ENCODE measurements at regions not wholly inside any gene's neighbourhood (a gene's known extent, or its start where the extent isn't known, plus 50 kb on each side); places are given as distances from the start of the nearest gene placed in this dataset.

- no peak for TF ChIP-seq CTCF (IDR thresholded peaks at IDR 0.05)
- no peak for TF ChIP-seq POLR2A (IDR thresholded peaks at IDR 0.05)
- no peak for TF ChIP-seq POLR2AphosphoS5 (IDR thresholded peaks at IDR 0.05; ENCODE audit: insufficient read depth in 1 of 2, low read depth in 1 of 2)
Measured at GRCh38 chr14:44417809-44418208, 89.3 kb downstream of the FSCB start.
